ENCODE measurements at regions not wholly inside any gene's neighbourhood (a gene's known extent, or its start where the extent isn't known, plus 50 kb on each side); places are given as distances from the start of the nearest gene placed in this dataset.
A peak's percentile ranks its signal among the peaks of the same experiment; 100 is the strongest.
"Not testable (repeated sequence)": the region's sequence is repeated elsewhere in the genome, so short reads cannot be mapped to it uniquely, and the experiment has no call there.

DNA sequence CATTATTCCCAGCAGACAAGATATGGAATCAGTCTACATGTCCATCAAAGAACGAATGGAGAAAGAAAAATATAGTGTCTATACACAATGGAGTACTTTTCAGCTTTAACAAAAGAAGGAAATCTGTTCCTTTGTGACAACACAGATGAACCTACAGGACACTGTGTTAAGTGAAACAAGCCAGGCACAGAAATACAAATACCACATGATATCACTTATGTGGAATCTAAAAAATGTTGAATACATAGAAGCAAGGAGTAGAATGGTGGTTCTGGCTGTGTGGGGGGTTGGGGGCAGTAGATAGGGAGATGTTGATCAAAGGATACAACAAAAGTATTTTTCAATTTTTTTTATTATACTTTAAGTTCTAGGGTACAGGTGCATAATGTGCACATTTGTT lies 347.7 kb upstream of the MAP2 start:
- DNase-seq = no peak

DNA sequence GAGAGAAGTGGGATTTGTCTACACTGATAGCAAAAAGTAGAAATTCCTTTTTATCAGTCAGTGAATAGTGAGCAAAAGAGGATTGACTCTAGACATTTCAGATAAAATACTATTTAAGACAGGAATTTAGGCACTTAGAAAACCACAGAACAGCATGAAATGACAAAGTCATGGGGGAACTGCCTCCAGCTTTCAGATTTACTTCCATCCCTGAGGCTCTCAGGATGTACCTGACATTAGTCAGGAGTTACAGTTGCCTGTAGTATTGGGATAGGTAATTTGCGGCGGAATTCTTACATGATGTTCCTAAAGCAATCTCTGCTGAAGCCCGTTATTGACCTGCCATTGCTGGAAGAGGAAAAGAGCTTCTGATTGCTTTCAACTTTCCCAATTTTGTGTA lies 337.1 kb upstream of the MAP2 start:
- no peak for DNase-seq

DNA sequence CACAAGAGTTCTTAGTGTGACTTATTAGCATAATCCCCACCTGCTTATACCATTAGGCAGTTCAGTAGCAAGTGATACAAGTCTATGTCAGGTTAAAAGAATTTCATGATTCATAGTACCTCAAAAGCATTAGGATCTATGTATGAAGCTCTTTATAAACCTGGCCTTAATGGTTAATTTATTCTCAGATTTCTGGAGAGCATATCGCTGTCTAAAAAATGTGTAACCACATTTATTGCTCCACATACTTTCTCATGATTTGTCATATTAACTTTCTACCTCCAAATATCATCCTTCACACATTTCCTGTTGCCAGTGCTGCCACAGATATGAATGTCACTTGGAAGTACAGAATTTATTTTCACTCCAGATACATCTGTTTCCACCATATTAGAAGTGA lies 332.8 kb upstream of the MAP2 start:
- no peak for DNase-seq

DNA sequence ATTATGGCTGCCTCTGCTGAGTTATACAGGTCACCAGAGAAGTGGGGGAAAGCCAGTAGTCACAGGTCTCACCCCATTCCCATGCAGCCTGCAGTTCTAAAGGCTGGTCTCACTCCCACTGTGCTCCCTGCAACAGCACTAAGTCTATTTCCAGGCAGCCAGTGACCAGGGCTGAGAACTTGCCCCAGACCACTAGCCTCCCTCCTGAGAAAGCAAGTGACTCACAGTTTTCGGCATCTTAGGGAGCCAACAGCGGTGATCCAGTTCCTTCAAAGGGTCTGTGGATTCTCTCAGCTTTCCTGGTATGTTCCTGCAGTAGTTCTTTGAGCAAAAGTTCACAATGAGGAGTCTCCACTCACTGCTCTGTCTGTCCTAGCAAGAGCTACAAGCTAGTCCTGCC lies 329.6 kb upstream of the MAP2 start:
- DNase-seq = no peak

DNA sequence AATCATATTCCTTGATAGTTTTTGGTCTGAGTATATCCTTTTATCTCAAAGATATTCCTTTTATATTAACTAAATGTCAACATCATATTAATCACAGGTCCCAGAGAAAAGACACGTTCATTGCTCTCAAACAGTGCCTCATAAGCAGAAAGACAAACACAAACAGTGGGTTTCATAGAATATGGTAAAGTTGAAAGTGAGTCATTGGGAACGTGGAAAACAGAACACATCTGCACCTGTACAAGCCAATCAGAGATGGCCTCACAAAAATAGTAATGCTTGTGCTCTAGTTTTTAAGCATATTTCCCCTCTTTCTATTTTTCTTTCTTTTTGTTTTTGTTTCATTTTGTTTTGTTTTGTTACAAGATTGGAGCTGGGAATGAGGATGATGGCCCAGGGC lies 328.4 kb upstream of the MAP2 start:
- DNase-seq = no peak

DNA sequence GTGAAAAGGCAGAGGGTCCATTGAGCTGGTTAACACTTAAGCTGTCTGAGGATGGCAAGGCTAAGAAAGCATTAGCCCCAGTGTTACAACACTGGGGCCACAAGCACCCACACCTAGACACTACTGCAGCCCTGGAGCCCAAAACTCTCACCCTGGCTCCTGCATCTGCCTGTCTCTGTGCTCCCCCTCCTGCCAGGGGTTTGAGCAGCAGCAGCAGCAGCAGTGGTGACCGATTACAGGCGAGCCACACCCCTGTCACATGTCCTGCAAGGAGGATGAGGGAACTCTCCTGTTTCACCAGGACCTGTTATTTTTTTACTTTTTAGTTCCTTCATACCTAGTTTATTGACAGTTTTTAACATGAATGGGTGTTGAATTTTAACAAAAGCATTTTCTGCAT lies 326.7 kb upstream of the MAP2 start:
- DNase-seq = no peak

DNA sequence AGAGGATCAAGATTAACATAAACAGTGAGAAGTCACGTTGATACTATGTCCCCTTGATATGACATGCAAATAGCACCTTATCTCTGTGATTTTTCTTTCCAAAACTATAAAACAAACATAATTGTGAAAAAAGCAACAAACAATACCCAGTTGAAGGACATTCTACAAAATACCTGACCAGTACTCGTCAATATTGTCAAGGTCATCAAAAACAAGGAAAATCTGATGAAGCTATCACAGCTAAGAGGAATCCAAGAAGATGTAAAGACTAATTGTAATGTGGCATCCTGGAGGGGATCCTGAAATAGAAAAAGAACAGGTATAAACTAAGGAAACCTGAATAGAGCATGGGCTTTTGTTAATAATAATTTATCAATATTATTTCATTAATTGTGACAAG lies 321.5 kb upstream of the MAP2 start:
- no peak for DNase-seq

DNA sequence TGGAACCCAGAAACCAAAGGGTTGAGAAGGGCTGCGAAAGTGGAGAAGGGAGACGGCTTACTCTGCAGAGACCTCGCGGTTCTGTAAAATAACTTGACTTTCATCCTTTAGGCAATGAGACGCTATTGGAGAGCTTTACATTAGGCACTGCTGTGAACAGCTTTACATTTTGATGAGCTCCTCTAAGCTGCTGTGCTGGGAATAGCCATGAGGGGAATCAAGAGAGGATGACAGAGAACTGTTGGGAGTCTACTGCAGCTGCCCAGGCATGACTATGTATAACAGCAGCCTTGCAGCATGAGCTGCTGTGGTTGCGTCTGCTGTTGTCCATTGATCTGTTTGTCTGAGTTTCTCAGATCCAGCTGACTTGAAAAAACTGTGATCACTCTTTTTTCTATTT lies 310.8 kb upstream of the MAP2 start:
- DNase-seq = no peak

DNA sequence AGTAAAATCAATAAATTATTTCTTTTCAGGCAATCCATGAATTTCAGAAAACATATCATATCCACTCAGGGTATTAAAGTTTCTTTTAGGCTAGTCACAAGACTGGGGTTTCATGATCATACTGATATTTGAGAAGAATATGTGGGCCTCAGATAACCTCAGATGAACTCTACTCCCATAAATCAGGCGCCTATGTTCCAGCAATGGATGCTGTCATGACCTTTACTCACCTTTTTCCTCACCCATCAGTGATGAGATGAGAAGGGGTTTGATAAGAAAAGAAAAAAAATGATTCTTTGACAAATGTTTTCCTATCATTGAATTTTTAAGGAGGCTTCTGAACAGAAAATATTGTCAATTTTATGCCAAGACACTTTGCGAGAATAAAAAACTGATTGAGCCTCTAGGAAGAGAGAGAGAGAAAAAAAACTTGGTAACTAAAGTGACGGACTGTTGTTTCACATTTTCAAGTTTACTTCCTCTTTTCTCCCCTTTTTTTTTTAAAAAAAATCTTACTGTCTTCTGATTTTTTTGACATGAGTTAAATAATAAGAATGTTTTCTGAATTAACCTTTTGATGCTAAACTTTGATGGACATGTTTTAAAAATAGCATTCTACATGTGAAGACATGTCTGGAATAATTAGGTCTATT lies 309.1 kb upstream of the MAP2 start:
- no peak for DNase-seq

DNA sequence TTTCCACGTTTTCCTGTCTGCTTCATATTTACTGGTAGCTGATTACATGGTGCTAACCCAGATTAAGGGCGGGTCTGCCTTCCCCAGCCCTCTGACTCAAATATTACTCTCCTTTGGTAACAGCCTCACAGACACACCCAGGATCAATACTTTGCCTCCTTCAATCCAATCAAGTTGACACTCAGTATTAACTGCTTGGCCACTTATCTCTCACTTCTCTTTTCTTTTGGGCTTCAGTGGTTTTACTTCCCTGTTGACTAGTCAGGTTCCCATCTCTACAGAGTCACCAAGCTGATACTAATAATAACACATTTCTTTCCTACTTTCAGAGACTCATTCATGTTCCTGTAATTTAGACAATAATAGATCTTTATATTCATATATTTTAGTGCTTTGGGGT lies 302.2 kb upstream of the MAP2 start:
- DNase-seq = no peak

DNA sequence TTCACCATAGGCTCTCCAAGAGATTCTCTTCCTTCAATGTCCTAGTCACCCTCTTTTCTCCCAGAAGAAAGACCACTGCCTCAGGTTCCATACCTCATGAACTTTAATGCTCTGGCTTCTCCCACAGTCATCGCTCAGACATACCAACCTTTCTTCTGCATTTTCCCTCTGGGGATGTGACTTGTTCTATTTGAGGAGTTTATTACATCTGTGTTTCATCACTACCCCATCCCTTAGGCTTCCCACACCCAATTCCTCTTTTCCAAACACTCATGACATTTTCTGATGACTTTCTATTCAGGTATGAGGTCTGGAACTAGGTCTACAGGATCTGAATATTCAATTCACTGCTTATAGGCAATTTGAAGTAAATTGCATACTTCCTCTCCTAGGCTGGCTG lies 298.6 kb upstream of the MAP2 start:
- DNase-seq = no peak

DNA sequence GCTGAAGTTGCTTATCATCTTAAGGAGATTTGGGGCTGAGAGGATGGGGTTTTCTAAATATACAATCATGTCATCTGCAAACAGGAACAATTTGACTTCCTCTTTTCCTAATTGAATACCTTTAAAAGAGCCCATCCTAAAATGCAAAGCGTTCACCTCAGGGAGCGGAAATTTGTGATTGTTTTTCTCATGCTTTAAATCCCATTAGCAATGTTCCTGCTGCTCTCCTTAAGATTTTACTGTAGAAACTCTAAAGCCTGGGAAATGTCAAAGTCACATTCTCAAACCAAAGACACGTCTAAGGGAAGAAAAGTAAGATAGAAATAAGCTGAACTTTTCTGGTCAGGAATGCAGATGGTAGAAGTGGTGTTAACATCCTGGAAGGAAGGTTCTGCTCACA lies 285.8 kb upstream of the MAP2 start:
- no peak for DNase-seq

DNA sequence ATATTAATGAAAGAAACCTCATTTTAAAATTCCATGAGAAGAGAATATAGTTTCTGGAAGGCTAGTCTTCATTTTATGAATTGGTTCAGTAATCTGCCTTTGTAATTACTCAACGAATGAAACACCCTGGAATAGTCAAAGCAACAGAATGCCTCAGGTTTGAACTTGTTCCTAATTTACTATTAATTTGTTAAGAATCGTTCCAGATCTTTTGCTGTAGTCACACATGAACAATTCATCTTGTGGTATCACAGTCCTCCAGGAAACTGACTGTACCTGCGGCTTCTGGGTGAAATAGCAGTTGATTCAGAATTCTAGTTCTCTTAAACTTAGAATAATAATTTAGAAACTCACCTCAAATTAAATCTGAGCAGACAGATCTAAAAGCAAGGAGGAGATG lies 282.7 kb upstream of the MAP2 start:
- no peak for DNase-seq

DNA sequence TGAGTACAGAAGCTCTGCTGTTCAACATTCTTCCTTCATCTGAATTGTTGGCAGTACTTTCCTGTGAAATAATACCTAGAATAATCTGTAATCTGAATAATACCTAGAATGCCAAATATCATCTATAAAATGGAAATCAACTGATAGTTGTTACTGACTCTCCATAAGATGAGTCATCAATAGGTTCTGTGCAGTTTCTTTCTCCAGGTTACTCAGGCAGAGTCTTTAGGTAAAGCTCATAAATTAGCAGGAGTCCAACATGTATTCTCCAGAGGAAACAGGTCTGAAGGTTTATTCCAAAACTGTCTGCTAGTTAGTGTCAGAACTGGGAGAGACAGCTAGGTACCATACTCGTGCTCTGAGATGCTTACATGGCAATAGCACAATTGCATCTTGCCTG lies 282.0 kb upstream of the MAP2 start:
- no peak for DNase-seq

DNA sequence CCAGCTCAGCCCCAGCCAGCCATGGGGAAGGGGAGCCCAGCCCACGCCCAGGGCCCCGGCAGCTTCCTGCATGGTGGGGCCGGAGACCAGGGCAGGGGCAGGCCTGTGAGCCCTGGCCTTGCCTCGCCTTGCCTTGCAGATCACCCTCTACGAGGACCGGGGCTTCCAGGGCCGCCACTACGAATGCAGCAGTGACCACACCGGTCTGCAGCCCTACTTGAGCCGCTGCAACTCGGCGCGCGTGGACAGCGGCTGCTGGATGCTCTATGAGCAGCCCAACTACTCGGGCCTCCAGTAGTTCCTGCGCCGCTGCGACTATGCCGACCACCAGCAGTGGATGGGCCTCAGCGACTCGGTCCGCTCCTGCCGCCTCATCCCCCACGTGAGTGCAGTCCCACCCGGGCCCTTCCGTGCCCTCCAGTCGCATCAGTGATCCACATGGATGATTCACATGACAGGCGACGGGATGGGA lies 278.6 kb upstream of the MAP2 start:
- not testable (repeated sequence) for DNase-seq

DNA sequence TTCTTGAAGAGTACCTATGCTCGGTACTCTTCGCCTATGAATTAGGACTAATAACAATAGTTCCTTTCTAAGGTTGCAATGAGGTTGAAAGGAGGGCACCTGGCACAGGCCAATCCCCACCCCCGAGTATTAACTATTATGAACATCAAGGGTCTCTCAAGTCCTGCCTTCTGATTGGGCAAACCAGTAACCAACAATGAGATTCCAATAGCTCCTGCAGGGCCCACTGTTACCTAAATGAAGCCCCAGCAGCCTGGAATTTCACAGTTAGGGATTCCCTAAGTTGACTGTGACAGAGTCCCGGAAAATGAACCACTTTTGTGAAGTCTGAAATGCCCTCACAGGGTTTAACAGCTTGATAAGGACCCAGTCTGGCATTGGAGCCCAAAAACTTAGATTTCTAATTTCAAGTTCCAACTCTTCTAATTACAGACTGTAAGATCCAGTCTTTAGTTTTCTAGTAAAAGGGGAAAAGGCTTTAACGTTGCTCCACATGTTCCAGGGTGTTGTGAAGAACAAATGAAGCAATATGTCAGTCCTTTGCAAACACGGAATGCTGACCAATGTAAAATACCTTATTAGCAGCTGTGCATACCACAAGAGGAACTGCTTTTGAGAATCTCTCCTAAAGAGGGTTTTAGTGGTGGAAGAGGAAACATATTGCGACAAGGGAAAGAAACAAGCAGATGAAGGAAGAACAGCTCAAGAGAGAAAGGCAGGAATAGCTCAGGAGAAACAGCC lies 277.7 kb upstream of the MAP2 start:
- no peak for DNase-seq

DNA sequence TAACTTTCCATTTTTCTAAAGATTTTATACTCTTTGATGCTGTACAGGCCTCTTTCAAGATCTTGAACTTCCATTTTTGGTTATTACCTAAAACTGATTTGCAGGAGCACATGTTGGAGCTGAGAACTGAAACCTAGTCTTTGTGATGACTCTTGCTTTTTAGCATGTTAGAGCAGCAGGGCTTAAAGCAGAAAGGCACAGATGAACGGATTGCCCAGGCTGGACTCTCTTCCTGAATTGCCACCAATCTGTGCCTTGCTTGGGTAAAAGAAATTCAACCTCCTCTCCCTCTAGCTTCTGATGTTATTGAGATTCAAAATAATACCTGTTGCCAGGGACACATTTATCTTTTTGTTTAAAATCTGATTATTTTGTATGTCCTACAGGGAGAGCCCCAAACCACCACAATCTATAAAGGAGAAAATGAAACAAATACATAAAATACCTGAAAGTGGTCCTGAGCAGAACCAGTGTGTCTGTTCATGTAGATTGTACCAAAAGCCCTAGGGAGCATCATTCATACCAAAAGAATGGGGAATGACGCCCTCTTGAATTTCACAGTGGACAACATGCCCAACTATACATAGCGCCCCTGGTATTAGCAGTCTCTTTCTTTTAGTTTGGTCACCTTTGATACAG lies 277.0 kb upstream of the MAP2 start:
- DNase-seq = no peak

DNA sequence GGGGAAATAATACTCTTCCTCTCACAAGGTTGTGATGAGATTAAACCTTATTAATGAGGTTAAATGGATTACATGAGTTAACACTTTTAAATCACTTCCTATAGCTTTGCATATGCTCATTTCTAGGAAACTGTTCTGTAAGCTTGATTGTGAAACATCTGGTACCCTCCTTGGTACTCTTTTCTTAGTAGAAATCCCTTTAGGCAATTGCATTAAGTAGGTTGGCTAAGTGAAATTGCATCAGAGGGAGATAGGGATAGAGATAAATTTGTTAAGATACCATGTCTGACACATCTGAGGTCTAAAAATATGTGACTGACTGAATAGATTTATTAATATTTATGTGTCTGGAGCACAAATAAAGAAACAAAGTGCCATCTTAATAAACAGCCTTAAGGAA lies 275.9 kb upstream of the MAP2 start:
- DNase-seq = no peak

DNA sequence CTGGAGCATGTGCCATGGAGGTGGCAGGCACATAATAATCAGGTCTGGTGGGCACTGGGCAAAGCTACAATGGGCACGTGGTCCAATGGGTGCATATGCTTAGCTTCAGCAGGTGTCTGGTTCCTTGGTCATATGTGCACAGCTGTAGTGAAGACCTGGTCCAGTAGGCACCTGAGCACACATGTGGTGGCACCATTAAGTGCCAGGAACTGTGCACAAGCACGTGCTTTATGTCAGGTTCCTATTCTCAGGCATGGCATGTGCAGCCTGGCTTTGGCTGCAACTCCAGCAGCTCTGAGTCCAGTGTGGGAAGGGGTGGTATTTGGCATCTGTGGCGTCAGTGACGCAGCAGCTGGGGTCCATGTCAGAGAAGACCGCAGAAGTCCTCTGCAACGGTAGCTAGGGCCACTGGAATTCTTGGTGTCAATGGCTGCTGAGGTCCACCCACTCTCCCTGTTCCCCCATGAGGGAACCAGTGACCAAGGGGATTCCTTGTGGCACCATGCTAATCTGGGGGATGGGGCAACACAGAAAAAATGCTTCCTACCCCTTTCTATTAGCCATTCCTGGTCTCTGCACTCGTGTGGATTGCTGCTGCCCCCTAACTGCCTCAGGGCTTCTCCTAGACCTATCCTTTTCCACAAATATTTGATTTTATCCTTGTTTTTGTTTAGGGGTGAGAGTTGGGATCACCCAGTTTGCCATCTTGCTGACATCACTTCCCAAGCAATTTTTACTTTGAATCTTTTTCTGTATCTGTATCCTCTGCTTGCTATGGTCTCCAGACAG lies 262.9 kb upstream of the MAP2 start:
- DNase-seq = no peak

DNA sequence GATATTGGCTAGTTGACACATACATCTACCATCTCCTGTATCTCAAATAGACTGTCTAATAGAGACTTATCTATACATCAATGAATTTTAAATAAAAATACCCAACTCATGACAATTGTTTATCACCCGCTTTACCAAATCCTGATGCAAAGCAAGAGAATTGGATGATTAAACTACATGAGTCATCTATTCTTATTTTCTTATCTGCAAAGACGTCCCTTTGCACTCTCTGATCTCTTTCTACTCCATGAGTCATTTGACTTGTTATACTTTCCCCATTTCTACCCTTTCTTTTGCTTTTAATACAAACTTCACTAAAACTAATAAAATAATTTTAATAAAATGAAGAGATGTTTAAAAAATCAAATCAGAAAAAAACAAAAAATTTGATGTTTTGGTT lies 261.7 kb upstream of the MAP2 start:
- DNase-seq = no peak

DNA sequence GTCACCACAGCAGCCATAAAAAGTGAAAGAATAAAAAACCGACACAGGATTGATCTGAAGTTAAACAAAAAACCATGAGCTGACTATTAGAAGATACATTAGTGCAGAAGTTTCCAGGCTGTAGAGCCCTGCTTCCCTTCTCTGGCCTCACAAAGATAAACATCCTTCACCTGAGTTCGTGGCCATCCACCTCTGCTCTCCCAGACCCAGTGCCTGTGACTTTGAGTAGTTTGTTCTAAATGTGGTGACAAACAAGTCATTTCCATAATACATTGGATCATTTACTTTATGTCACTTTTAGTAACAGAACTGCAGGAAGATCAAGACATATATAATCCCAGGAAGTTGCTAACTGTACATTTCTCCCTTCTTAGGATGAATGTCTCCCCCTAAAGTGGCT lies 241.9 kb upstream of the MAP2 start:
- no peak for DNase-seq

DNA sequence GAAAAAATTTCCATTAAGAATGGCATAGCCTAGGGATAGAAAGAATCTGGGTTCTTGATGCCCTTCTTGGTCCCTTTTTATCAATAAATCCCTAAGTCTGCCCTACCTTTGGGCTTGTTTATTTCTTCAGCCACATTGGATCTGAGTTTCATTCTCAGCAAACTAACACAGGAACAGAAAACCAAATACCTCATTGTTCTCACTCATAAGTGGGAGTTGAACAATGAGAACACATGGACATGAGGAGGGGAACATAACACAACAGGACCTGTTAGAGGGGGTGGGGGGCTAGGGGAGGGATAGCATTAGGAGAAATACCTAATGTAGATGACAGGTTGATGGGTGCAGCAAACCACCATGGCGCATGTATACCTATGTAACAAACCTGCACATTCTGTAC lies 237.0 kb upstream of the MAP2 start:
- DNase-seq = peak; percentile 79

DNA sequence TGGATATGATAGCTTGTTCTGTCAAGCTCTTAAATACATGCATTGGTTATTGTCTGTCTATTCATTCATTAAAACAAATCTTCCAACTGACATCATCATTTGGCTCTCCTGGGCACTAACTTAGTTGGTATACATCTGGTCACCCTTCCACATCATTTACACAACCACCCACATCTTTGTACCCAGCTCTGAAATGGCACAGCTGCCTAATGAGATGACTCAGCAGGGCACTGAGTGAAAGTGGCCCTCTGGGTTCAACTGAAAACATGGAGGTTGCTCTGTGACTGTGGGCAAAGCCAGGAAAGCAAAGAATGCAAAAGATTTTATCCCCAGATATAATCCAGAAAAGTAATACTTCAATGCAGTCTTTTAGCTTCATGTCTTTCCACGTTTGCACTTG lies 234.0 kb upstream of the MAP2 start:
- peak; percentile 78 for DNase-seq

DNA sequence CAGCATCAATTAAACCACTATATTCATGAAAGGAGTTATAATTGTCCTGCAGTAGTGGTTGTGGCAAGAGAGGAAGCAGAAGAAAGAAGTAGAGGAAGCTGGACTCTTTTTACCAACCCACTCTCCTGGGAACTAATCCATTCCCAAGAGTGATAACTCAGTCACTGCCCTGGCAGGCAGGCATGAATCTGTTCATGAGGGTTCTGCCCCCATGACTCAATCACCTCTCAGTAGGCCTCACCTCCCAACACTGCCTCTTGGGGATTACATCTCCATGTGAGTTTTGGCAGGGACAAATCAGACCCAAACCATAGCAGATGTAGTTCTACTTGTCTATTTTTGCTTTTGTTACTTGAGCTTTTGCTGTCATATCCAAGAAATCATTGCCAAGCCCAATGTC lies 232.7 kb upstream of the MAP2 start:
- DNase-seq = peak; percentile 44
